ENCODE measurements at regions not wholly inside any gene's neighbourhood (a gene's known extent, or its start where the extent isn't known, plus 50 kb on each side); places are given as distances from the start of the nearest gene placed in this dataset.
"Not testable (repeated sequence)": the region's sequence is repeated elsewhere in the genome, so short reads cannot be mapped to it uniquely, and the experiment has no call there.

GRCh38 chr11:96760306-96760705, 370.5 kb downstream of the JRKL start:
- in situ Hi-C loops (cut with HindIII; ENCODE audit: low sequenced_read_pairs), result no loop called here

- in situ Hi-C loops (cut with HindIII; ENCODE audit: low sequenced_read_pairs), result no loop called here
These were observed 371.0 kb downstream of the JRKL start for GRCh38 chr11:96760815-96761214.

GRCh38 chr11:96761451-96761850, 371.6 kb downstream of the JRKL start:
- in situ Hi-C loops (cut with HindIII; ENCODE audit: low sequenced_read_pairs), result no loop called here

- in situ Hi-C loops (cut with HindIII; ENCODE audit: low sequenced_read_pairs), result no loop called here
These were observed 373.4 kb downstream of the JRKL start for GRCh38 chr11:96763244-96763643.

- in situ Hi-C loops (cut with HindIII; ENCODE audit: low sequenced_read_pairs), result no loop called here
These were observed 388.5 kb downstream of the JRKL start for GRCh38 chr11:96778272-96778671.

- in situ Hi-C loops (cut with HindIII; ENCODE audit: low sequenced_read_pairs), result no loop called here
These were observed 389.2 kb downstream of the JRKL start for GRCh38 chr11:96779030-96779429.

- in situ Hi-C loops (cut with HindIII; ENCODE audit: low sequenced_read_pairs), result no loop called here
These were observed 391.3 kb downstream of the JRKL start for GRCh38 chr11:96781082-96781481.

- in situ Hi-C loops (cut with HindIII; ENCODE audit: low sequenced_read_pairs), result no loop called here
These were observed 392.8 kb downstream of the JRKL start for GRCh38 chr11:96782632-96783031.

GRCh38 chr11:96783311-96783710, 393.5 kb downstream of the JRKL start:
- in situ Hi-C loops (cut with HindIII; ENCODE audit: low sequenced_read_pairs), result no loop called here

- in situ Hi-C loops (cut with HindIII; ENCODE audit: low sequenced_read_pairs), result no loop called here
These were observed 395.3 kb downstream of the JRKL start for GRCh38 chr11:96785073-96785472.

GRCh38 chr11:96794152-96794551, 404.3 kb downstream of the JRKL start:
- in situ Hi-C loops (cut with HindIII; ENCODE audit: low sequenced_read_pairs), result no loop called here

GRCh38 chr11:96798445-96798844, 408.6 kb downstream of the JRKL start:
- in situ Hi-C loops (cut with HindIII; ENCODE audit: low sequenced_read_pairs), result no loop called here

- in situ Hi-C loops (cut with HindIII; ENCODE audit: low sequenced_read_pairs), result no loop called here
These were observed 425.4 kb downstream of the JRKL start for GRCh38 chr11:96815236-96815635.

- in situ Hi-C loops (cut with HindIII; ENCODE audit: low sequenced_read_pairs), result no loop called here
These were observed 427.9 kb downstream of the JRKL start for GRCh38 chr11:96817482-96818399.

GRCh38 chr11:96827164-96827563, 437.4 kb downstream of the JRKL start:
- in situ Hi-C loops (cut with HindIII; ENCODE audit: low sequenced_read_pairs), result no loop called here

GRCh38 chr11:96841792-96842191, 452.0 kb downstream of the JRKL start:
- in situ Hi-C loops (cut with HindIII; ENCODE audit: low sequenced_read_pairs), result no loop called here

- in situ Hi-C loops (cut with HindIII; ENCODE audit: low sequenced_read_pairs), result no loop called here
These were observed 452.9 kb downstream of the JRKL start for GRCh38 chr11:96842731-96843130.

- in situ Hi-C loops (cut with HindIII; ENCODE audit: low sequenced_read_pairs), result no loop called here
These were observed 464.6 kb downstream of the JRKL start for GRCh38 chr11:96854425-96854824.

GRCh38 chr11:96861722-96862121, 471.9 kb downstream of the JRKL start:
- in situ Hi-C loops (cut with HindIII; ENCODE audit: low sequenced_read_pairs), result not testable (repeated sequence)

GRCh38 chr11:96863520-96863919, 473.7 kb downstream of the JRKL start:
- in situ Hi-C loops (cut with HindIII; ENCODE audit: low sequenced_read_pairs), result no loop called here

GRCh38 chr11:96865020-96865419, 475.2 kb downstream of the JRKL start:
- in situ Hi-C loops (cut with HindIII; ENCODE audit: low sequenced_read_pairs), result no loop called here

- in situ Hi-C loops (cut with HindIII; ENCODE audit: low sequenced_read_pairs), result no loop called here
These were observed 479.4 kb downstream of the JRKL start for GRCh38 chr11:96869207-96869606.

GRCh38 chr11:96875712-96876111, 485.9 kb downstream of the JRKL start:
- in situ Hi-C loops (cut with HindIII; ENCODE audit: low sequenced_read_pairs), result no loop called here

Measured in DLD1 (cell line).